ENCODE measurements at regions not wholly inside any gene's neighbourhood (a gene's known extent, or its start where the extent isn't known, plus 50 kb on each side); places are given as distances from the start of the nearest gene placed in this dataset.

- TF ChIP-seq, protein P1, sequence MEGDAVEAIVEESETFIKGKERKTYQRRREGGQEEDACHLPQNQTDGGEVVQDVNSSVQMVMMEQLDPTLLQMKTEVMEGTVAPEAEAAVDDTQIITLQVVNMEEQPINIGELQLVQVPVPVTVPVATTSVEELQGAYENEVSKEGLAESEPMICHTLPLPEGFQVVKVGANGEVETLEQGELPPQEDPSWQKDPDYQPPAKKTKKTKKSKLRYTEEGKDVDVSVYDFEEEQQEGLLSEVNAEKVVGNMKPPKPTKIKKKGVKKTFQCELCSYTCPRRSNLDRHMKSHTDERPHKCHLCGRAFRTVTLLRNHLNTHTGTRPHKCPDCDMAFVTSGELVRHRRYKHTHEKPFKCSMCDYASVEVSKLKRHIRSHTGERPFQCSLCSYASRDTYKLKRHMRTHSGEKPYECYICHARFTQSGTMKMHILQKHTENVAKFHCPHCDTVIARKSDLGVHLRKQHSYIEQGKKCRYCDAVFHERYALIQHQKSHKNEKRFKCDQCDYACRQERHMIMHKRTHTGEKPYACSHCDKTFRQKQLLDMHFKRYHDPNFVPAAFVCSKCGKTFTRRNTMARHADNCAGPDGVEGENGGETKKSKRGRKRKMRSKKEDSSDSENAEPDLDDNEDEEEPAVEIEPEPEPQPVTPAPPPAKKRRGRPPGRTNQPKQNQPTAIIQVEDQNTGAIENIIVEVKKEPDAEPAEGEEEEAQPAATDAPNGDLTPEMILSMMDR (IDR thresholded peaks at IDR 0.05; ENCODE audit: low read depth, low read length, missing input control) = no peak
- TF ChIP-seq, protein P2, sequence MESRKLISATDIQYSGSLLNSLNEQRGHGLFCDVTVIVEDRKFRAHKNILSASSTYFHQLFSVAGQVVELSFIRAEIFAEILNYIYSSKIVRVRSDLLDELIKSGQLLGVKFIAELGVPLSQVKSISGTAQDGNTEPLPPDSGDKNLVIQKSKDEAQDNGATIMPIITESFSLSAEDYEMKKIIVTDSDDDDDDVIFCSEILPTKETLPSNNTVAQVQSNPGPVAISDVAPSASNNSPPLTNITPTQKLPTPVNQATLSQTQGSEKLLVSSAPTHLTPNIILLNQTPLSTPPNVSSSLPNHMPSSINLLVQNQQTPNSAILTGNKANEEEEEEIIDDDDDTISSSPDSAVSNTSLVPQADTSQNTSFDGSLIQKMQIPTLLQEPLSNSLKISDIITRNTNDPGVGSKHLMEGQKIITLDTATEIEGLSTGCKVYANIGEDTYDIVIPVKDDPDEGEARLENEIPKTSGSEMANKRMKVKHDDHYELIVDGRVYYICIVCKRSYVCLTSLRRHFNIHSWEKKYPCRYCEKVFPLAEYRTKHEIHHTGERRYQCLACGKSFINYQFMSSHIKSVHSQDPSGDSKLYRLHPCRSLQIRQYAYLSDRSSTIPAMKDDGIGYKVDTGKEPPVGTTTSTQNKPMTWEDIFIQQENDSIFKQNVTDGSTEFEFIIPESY (IDR thresholded peaks at IDR 0.05) = no peak
- TF ChIP-seq YY1 (IDR thresholded peaks at IDR 0.05) = no peak
- TF ChIP-seq GABPA (IDR thresholded peaks at IDR 0.05 in 1 of 2, conservative IDR thresholded peaks at IDR 0.05 in 1 of 2) = no peak
- no peak for TF ChIP-seq EGR1 (IDR thresholded peaks at IDR 0.05; ENCODE audit: low read depth in 2 of 2)
- TF ChIP-seq REST (IDR thresholded peaks at IDR 0.05) = no peak
- TF ChIP-seq JUND (IDR thresholded peaks at IDR 0.05) = no peak
- no peak for TF ChIP-seq TAF1 (conservative IDR thresholded peaks at IDR 0.05)
Observed at GRCh38 chr4:97317201-97317600, 826.1 kb downstream of the STPG2 start.

Data from liver (tissue), 3 donors.